ENCODE measurements at regions not wholly inside any gene's neighbourhood (a gene's known extent, or its start where the extent isn't known, plus 50 kb on each side); places are given as distances from the start of the nearest gene placed in this dataset.

DNA sequence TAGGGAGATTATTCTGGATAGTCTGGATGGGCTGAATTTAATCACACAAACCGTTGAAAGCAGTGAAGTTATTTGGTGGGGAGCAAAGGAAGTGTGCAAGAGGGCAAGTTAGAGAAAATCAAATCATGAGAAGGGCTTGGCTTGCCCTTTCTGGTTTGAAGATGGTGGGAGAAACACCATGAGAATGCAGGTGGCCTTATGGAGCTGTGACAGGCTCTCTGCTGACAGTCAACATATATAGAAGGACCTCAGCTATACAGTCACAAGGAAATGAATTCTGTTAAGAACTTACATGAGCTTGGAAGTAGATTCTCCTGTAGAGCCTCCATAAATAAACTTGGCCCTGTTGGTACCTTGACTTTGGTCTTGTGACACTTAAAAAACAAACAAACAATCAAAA is 72.3 kb downstream of the GMNC start:
- DNase-seq: no peak

DNA sequence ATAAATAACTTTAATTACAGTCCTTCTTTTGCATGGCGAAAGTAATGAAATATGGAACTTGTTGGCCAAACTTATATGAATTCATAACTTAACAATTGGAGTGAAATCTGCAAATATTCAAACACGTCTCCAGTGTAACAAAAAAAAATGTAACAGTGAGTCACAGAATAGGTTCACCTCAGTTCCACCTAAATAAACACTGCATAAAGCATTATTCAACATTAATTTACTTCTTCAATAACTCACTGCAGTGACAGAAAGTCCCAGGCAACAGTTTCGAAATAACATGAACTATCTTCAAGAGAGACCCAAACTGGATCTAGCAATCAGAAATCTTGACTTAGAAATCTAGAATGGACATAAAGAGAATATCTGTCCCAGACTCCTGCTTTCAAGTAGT is 75.6 kb downstream of the GMNC start:
- DNase-seq: no peak

DNA sequence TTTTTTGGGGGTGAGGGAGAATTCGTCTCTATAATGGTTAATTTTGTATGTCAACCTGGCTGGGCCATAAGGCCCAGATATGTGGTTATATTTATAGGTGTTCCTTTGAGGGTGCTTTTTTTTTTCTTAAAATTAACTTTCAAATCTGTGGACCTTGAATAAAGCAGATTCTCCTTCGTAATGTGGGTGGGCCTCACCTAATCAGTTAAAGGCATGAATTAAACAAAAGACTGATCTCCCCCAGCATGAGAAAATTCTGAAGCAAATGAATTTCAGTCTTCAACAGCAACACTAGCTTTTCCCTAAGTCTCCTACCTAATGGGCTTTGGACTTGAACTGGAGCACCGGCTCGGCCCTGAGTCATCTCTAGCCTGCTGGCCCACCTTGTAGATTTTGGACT is 77.4 kb downstream of the GMNC start:
- no peak for DNase-seq

DNA sequence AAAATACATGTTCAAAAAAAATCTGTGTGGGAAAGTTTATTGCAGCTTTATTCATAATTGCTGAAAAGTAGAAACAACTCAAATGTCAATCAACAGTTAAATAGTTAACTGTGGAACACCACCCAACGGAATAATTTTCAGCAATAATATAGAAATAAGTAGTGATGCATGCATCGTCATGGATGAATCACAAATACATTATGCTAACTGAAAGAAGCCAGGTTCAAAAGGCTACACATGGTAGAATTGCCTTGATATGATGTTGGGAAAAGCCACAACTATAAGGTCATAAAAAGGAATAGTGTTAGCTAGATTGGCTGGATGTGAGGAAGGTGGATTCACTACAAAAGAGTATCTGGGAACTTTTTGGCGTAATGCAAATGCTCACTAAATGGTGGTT is 82.0 kb downstream of the GMNC start:
- DNase-seq: no peak

DNA sequence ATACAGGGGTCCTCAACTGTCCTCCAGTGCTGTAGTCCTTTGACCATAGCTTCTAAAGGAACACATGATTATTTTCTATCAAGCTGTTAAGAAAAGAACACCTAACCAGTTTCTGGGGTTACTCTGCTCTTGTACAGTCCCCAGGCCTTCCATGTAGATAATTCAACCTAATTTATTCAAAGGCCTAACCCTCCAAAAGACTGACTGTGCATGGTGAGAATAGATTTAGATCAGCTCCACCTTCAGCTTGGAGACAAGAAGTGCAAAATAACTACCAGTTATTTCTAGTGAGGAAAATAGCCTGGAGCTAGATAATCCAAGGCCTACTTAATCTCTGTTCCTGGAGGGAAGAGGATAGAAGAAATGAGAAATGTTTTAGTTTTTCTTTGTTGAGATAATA is 87.9 kb downstream of the GMNC start:
- DNase-seq: no peak

DNA sequence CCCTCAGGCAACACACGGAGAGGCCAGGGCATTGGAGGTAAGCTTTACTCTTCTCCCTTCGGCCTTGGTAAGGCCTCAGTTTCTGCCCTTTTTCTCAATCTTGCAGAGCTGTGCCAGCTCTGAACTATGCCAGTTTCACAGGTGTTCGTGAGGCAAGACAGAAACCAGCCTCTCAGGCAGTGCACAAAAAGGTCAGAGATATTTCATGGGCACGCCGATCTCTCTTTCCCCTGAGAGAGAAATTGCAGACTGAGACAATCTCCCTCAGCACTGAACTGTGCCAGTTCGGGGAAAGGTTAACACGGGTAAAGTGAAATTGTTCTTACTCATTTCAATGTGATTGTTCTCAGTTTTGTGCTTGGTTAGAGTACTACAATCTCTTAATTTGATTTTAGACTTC is 88.5 kb downstream of the GMNC start:
- no peak for DNase-seq

DNA sequence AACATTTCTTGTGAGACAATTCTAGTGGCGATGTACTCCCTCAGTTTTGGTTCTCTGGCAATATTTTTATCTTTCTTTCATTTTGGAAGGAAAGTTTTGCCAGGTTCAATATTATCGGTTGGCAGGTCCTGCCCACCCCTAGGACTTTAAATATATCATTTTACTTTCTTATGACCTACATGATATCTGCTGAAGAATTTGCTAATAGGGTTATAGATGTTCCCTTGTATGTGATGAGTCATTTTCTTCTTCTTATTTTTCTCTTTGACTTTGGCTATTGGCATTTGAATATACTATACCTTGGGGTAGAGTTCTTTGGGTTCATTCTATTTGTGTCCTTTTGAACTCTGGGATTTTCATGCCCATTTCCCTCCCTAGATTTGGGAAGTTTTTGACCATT is 89.7 kb downstream of the GMNC start:
- DNase-seq: no peak

DNA sequence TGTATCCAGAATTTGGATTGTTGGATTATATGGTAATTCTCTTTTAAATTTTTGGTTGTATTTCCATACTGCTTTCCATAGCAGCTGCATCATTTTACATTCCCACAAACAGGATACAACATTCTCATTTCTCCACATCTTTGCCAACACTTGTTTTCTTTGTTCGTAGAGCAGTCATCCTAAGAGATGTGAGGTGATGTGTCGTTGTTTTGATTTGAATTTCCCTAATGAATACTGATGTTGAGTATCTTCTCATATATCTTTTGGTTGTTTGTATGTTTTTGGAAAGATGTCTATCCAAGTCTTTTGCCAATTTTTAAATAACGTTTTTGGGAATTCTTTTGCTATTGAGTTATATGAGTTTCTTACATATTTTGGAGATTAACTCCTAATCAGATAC is 93.6 kb downstream of the GMNC start:
- no peak for DNase-seq

DNA sequence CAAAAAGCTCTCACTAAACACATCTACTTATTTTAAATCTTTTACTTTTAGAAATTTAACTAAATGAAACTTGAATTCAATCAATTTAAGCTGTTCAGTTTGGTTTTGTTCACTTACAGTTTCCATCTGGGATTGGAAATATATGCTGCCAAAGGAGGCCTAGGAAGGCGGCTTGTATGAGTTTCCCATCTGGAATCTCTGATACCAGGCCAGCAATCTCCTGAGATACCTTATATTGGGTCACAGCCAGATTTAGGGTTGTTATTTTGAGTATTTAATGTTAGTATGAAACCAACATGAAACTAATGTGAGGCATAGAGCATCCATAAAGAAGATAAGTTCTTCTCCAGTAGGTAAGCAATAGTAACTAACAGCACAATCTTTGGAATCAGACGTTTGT is 94.6 kb downstream of the GMNC start:
- no peak for DNase-seq

DNA sequence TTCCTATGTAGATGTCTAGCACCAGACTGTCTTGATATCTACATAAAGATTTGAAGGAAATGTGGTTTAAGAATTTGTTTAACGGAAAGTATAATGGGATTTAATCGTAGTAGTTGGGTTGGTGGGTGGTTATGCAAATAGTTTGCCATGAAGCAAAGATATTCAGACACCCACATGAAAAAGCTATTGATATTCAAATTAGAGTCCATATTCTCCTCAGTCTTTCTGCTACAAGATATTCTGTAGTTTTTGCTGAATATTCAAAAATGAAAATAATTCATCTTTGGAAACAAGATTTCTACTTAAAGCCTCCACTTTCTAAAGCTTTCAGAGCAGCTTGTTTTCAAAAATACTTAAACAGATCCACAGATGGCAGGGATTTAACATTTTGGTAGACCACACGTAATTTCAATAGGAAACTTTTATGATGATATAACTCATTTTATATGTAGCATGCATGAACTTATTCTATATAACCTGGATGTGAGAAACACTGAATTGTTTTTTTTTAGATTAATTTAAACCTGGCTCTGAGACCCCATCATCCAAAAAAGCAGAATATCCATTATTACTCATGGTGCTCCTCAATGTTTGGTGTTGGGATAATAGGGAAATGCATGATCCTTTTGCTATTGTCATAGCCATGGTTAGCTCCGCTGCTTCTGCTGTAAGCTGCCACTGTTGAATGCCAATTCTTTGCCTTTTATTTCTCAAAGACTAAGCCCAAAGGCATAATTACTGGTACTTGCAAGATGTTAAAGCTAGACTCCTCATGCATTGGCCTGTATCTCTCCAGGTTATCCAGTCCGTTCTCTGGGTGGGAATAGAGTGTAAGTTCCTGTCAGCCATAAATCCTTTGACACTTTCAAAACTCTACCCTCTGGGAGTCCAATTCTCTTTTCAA is 98.0 kb downstream of the GMNC start:
- no peak for DNase-seq

DNA sequence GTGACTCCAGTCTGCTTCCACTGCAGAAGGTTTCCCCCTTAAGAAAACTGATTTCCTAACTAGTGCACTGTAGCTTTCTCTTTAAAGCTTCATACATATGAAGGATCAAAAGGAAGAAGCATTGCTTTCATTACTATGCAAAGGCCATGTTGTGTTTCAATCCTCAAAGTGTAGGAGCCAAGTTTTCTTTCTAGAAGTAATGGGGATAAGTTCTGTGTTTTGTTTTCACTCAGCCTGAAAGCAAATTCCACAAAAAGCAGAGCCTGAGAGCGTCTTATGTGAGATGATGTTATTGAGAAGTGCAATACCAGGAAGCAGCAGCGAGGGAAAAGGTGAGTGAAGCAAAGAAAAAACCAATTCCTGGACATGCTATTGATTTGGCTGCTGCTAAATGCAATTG is 99.7 kb downstream of the GMNC start:
- no peak for DNase-seq

DNA sequence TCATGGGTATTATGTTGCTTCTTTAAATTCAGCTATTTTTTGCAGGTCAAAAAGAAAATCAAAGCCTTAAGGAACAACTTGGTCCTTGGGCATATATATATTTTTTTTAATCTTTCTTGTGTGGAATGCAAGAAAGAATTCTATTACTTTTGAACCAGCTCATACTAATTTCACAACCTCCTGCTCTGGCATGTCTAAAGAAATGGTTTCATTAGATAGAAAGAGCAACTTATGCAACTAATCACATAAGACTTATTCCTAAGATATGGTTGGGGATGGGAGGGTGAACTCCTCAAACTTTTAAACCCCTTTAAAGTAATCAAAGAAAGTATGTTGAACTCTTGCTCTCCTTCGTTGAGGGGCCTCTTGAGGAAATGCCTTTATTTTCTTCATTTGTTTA is 114.9 kb downstream of the GMNC start:
- no peak for DNase-seq

DNA sequence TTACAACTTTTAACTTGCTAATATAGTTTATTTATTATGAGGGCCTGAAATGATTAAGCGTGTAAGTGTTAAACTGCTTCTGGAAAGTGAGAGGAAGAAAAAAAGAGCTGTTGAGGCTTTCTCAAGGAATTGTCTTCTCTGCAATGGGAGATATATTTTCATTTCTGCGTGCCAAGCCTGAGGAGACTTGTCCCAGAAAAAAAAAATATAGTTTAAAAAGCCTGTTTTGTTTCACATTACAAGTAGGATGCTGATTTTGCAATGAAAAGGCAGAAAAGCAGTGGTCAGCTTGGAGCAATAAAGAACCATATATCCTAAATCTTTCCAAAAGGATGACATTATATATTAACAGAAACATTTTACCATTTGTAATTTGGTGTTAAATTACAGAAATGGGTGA is 115.5 kb downstream of the GMNC start:
- DNase-seq: no peak

DNA sequence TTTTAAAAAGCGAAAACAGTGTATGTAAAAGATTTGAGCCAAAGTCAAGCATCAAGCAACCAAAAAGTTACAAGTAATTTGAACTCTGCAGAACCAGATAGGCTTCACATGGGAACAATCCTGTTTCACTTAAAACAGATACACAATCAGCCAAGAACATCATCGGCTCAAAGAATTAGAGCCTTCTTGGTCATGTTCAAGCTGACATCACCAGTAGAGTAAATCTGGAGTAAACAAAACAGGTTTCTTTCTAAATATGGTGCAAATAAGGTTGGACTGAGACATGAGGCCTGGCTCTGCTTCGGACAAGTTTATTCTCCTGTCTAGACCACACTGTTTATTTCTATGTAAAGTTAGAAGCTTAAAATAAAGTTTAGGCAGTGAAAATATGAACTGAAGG is 116.0 kb downstream of the GMNC start:
- no peak for DNase-seq

DNA sequence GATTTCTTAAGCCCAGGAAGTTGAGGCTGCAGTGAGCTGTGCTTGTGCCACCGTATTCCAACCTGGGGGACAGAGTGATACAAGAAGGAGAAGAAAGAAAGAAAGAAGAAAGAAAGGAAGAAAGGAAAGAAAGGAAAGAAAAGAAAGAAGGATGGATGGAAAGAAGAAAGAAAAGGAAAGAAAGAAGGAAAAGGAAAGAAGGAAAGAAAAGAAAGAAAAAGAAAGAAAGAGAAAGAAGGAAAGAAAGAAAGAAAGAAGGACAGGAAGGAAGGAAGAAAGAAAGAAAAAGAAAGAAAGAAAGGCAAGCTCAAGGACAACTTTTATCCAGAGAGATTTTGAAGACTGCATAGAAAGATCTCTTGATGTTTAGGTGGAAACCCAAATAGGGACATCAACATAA is 120.7 kb downstream of the GMNC start:
- no peak for DNase-seq

DNA sequence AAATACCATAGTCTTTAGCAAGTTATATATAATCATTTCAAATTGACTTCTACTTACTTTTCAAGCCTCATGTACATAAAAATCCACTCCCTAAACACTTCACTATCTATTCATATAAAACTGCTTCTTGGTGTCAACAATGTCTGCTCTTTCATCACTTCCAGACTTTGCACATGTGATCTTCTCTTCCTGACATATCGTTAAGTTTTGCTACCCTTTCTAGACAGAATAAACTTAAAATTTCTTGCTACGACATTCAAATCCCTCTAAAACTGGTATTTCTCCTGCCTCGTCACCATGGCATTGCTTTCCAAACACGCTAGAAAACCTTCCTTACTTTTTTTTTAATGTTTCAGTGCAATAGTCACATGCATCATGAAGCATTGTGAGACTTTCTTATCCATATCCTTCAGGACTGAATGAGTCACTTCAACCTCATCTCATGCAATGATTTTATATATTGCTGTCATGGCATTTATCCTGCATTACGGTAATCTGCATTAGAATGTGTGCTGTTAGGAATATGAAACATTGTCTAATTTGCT is 122.8 kb downstream of the GMNC start:
- no peak for DNase-seq

DNA sequence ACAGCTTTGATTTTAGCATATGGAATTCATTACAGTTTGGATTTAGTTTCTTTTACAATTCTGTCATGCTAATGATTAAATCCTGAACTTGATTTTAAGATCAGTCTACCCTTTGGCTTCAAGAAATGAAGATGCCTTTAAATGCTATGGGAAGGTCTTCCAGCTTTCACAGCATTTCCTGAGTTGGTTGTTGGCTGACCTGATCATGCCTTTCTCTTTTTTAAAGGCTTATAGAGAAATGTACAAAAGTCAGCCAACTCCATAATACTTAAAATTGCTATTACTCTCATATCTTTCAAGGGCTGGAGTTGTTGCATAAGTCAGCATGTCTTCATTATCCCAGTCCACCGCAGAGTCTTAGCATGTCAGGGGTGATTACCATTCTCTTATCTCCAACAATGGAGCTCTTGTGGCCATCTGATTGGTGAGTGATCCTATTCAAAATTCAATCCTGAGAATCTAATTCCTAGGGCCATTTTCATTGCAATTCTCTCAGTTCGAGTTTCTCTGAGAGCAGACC is 123.8 kb downstream of the GMNC start:
- no peak for DNase-seq

DNA sequence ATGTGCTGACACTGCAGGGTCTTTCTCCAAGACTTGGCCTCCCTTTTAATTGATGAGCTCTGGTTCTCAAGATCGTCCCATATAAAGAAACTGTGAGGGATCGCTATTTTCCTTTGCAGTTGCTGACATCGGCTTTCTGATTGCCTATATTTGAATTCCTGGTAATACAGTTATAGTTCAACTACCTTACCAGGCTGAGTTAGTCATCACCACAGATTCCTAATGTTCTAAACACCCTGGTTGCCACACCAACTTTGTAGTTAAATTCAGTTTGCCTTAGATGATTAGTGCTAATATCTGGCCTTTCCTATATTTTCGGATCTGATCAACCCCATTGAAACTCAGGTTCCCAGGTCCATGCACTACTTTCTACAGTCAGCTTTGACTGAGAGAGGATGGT is 125.0 kb downstream of the GMNC start:
- DNase-seq: no peak

DNA sequence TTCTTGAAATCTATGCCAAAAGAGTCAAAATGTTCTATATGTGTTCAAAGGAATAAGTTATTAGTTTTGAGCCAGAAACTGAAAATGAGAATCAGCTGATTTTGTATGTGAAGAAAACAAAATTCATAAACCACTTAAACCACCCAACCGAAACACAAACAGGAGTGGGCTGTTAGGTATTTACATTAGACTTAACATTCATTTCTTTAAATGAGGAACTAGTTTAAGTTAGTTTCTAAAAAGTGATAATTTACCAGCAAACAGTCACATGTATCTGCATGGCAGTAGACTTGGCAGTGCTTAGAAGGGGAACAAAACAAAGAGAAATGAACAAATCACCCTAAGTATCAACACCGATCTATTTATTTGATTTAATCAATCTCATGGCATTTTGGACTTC is 128.0 kb downstream of the GMNC start:
- DNase-seq: no peak

DNA sequence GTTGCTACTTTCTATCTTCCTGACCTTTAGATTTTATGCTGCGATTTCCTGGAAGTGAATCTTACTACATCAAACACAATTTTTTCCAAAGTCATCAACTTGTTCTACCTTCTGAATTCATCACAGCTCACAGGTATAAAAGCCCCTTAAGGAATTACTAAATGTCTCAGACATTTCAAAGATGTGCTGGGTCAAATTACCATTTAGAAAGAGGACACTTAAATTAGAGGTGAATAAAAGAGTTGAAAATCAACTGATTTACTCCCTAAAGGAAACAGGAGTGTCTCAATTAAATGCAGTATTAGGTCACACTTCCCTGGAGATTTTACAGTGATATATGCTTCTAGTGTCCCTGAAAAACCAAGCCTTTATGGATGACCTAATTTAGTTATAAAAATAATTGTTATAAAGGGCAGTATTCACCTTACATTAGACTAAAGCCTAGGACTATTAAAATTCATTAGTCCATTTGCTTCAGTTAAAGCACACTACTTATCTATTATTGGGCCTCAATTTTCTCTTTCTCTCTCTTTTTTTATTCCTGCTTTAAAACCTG is 128.8 kb downstream of the GMNC start:
- no peak for DNase-seq

DNA sequence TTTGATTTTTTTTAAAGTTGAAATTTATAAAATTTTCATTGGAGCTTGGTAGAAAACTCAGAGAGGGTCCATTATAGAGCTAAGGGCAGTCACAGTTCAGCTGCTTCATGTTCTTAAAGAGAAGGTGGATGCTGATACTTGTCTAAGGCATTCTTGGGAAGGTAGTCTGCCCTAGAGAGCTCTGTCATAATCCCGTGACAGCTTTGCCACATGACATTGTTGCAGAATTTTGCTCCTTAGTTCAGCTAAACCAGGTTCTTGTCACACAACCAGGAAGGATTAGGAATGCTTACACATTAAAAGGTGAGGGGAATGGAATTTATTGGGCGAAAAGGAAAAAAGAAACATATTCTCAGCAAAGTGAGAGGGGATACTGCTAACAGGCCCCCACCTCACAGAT is 130.9 kb downstream of the GMNC start:
- DNase-seq: no peak

DNA sequence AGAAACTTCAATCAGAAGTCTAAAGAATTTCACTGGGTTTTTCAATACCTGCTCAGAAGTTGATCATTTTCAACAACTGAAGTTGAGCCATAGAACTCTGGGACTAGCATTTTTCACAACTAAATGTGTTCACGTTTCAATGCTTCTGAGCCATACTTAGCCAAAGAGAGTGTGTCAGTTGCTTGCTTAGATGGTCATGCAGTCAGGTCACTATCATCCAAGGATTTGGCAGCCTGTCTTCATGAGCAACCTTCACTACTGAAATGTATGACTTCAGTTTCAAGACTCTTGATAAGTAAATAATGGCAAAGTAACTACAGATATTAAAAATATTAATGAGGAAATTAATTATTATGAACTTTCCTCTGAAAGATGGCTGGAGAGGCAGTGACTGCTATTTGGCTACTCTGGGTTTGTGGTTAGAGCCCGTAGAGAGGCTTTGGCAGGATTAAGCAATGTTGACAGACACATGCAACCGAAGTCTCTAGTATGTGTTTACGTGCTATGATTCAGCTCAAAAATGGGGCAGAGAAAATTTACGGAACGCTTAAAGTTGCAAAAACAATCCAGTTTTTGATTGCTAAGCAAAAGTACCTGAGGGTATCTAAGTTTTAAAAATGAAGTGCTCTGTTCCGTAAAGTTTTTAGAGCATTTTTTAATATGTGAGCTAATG is 133.8 kb downstream of the GMNC start:
- DNase-seq: peak; percentile 84 to 86

DNA sequence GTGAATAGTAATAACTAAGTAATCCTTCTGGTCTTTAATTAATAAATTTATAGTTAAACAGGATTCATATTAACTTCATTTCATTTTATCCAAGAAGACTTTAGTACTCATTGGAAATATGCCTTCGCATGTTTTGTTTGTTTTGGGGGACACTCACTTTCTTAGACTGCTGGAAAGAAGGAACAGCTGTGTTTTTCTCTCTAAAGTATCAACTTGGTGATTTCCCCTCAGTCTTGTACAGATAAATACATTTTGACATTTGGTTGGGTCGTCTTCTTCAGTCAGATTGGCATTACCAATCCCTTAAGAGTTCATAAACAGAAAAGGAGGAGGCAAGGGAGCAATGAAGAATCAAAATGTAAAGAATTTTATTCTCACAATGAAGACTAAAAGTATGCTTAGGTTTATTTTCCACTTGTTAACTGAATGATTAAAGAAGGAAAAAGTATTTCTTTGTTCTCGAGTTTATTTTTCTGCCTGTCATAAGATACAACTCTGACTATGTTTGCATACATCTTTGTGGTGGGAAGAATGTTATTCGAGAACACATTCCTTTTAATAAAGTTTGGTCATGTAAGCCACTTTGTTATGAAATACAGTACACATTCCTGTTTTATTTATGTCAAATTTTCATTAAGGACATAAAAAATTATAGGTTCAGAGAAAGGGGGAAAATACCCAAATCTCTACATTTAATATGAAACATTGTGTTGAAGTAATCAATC is 140.2 kb downstream of the GMNC start:
- DNase-seq: no peak
